ENCODE measurements at regions not wholly inside any gene's neighbourhood (a gene's known extent, or its start where the extent isn't known, plus 50 kb on each side); places are given as distances from the start of the nearest gene placed in this dataset.

GRCh38 chr6:152863618-152864326, 113.2 kb downstream of the VIP start:
- Mint-ChIP-seq H3K36me3 (ENCODE audit: low read depth) (peaks cover 2% of the 10 kb centered on the region), H3K4me1 (peaks cover 6% of the 10 kb centered on the region), H3K27me3 (peaks cover 40% of the 10 kb centered on the region), H3K27ac (no peak overlapping the region), H3K4me3 (no peak overlapping the region)
- no peaks in the 10 kb centered on the region for H3K9me3 ChIP-seq (ENCODE audit: control insufficient read depth, low read length, poor library complexity, severe bottlenecking)
- DNase-seq (peak; percentile 16 to 45 (median 32)), ATAC-seq (peak; percentile 77)

GRCh38 chr6:152874267-152874666, 108.6 kb downstream of the FBXO5 start:
- Mint-ChIP-seq H3K36me3 (ENCODE audit: low read depth) (peaks cover 3% of the 10 kb centered on the region), H3K4me3 (no peak overlapping the region), H3K4me1 (peaks cover 3% of the 10 kb centered on the region), H3K27me3 (peaks cover 23% of the 10 kb centered on the region), H3K27ac (no peak overlapping the region)
- ATAC-seq = no peak
- no peaks in the 10 kb centered on the region for H3K9me3 ChIP-seq (ENCODE audit: control insufficient read depth, low read length, poor library complexity, severe bottlenecking)
- DNase-seq = no peak

GRCh38 chr6:152874846-152875568, 107.8 kb downstream of the FBXO5 start:
- no peaks in the 10 kb centered on the region for H3K9me3 ChIP-seq (ENCODE audit: control insufficient read depth, low read length, poor library complexity, severe bottlenecking)
- ATAC-seq = no peak
- peaks cover 3% of the 10 kb centered on the region for H3K4me1 Mint-ChIP-seq
- no peak overlapping the region for H3K27ac Mint-ChIP-seq
- DNase-seq = no peak
- H3K4me3 Mint-ChIP-seq = no peak overlapping the region
- peaks cover 3% of the 10 kb centered on the region for H3K36me3 Mint-ChIP-seq (ENCODE audit: low read depth)
- H3K27me3 Mint-ChIP-seq = peaks cover 23% of the 10 kb centered on the region

- Mint-ChIP-seq H3K27ac (no peak overlapping the region), H3K36me3 (ENCODE audit: low read depth) (no peaks in the 10 kb centered on the region), H3K4me3 (no peak overlapping the region), H3K27me3 (peaks cover 4% of the 10 kb centered on the region), H3K4me1 (no peaks in the 10 kb centered on the region)
- H3K9me3 ChIP-seq (ENCODE audit: control insufficient read depth, low read length, poor library complexity, severe bottlenecking) = no peaks in the 10 kb centered on the region
- ATAC-seq = no peak
- DNase-seq = no peak
Measured at GRCh38 chr6:152879681-152880080, 103.2 kb downstream of the FBXO5 start.

GRCh38 chr6:152893187-152893586, 89.7 kb downstream of the FBXO5 start:
- DNase-seq (no peak), ATAC-seq (no peak)
- H3K27me3 Mint-ChIP-seq = peaks cover 42% of the 10 kb centered on the region
- peaks cover 4% of the 10 kb centered on the region for H3K4me1 Mint-ChIP-seq
- H3K27ac Mint-ChIP-seq = no peak overlapping the region
- no peaks in the 10 kb centered on the region for H3K9me3 ChIP-seq (ENCODE audit: control insufficient read depth, low read length, poor library complexity, severe bottlenecking)
- H3K4me3 Mint-ChIP-seq = no peak overlapping the region
- no peaks in the 10 kb centered on the region for H3K36me3 Mint-ChIP-seq (ENCODE audit: low read depth)

GRCh38 chr6:152896923-152897322, 85.9 kb downstream of the FBXO5 start:
- no peak for DNase-seq
- H3K27me3 Mint-ChIP-seq = peaks cover 34% of the 10 kb centered on the region
- no peak overlapping the region for H3K27ac Mint-ChIP-seq
- H3K4me3 Mint-ChIP-seq = no peak overlapping the region
- H3K4me1 Mint-ChIP-seq = peaks cover 4% of the 10 kb centered on the region
- H3K9me3 ChIP-seq (ENCODE audit: control insufficient read depth, low read length, poor library complexity, severe bottlenecking) = no peaks in the 10 kb centered on the region
- ATAC-seq = no peak
- no peaks in the 10 kb centered on the region for H3K36me3 Mint-ChIP-seq (ENCODE audit: low read depth)

- Mint-ChIP-seq H3K27me3 (peaks cover 34% of the 10 kb centered on the region), H3K4me3 (no peak overlapping the region), H3K27ac (no peak overlapping the region), H3K36me3 (ENCODE audit: low read depth) (no peaks in the 10 kb centered on the region), H3K4me1 (peaks cover 4% of the 10 kb centered on the region)
- no peaks in the 10 kb centered on the region for H3K9me3 ChIP-seq (ENCODE audit: control insufficient read depth, low read length, poor library complexity, severe bottlenecking)
- peak; percentile 86 for ATAC-seq
- DNase-seq = peak; percentile 24 to 58 (median 32)
Measured at GRCh38 chr6:152897807-152898399, 84.9 kb downstream of the FBXO5 start.

GRCh38 chr6:152904678-152905077, 78.2 kb downstream of the FBXO5 start:
- H3K9me3 ChIP-seq (ENCODE audit: control insufficient read depth, low read length, poor library complexity, severe bottlenecking) = no peaks in the 10 kb centered on the region
- H3K27me3 Mint-ChIP-seq = peaks cover 27% of the 10 kb centered on the region
- no peak for DNase-seq
- no peaks in the 10 kb centered on the region for H3K36me3 Mint-ChIP-seq (ENCODE audit: low read depth)
- H3K27ac Mint-ChIP-seq = no peak overlapping the region
- no peak overlapping the region for H3K4me3 Mint-ChIP-seq
- ATAC-seq = no peak
- H3K4me1 Mint-ChIP-seq = no peaks in the 10 kb centered on the region

- H3K27ac Mint-ChIP-seq = no peak overlapping the region
- no peaks in the 10 kb centered on the region for H3K9me3 ChIP-seq (ENCODE audit: control insufficient read depth, low read length, poor library complexity, severe bottlenecking)
- H3K27me3 Mint-ChIP-seq = peaks cover 23% of the 10 kb centered on the region
- DNase-seq (no peak), ATAC-seq (no peak)
- H3K4me3 Mint-ChIP-seq = no peak overlapping the region
- H3K36me3 Mint-ChIP-seq (ENCODE audit: low read depth) = no peaks in the 10 kb centered on the region
- H3K4me1 Mint-ChIP-seq = no peaks in the 10 kb centered on the region
Measured at GRCh38 chr6:152905551-152906299, 77.1 kb downstream of the FBXO5 start.

GRCh38 chr6:152909241-152909640, 73.6 kb downstream of the FBXO5 start:
- Mint-ChIP-seq H3K27ac (no peak overlapping the region), H3K36me3 (ENCODE audit: low read depth) (no peaks in the 10 kb centered on the region), H3K4me3 (no peak overlapping the region), H3K4me1 (no peaks in the 10 kb centered on the region), H3K27me3 (peaks cover 25% of the 10 kb centered on the region)
- H3K9me3 ChIP-seq (ENCODE audit: control insufficient read depth, low read length, poor library complexity, severe bottlenecking) = peaks cover 3% of the 10 kb centered on the region
- no peak for DNase-seq
- no peak for ATAC-seq

- H3K27ac Mint-ChIP-seq = no peak overlapping the region
- peaks cover 3% of the 10 kb centered on the region for H3K9me3 ChIP-seq (ENCODE audit: control insufficient read depth, low read length, poor library complexity, severe bottlenecking)
- no peak overlapping the region for H3K4me3 Mint-ChIP-seq
- peaks cover 51% of the 10 kb centered on the region for H3K27me3 Mint-ChIP-seq
- H3K4me1 Mint-ChIP-seq = peaks cover 2% of the 10 kb centered on the region
- no peak for DNase-seq
- peaks cover 2% of the 10 kb centered on the region for H3K36me3 Mint-ChIP-seq (ENCODE audit: low read depth)
- ATAC-seq = no peak
Measured at GRCh38 chr6:152916035-152916434, 66.8 kb downstream of the FBXO5 start.

- Mint-ChIP-seq H3K27me3 (peaks cover 41% of the 10 kb centered on the region), H3K4me3 (no peak overlapping the region), H3K4me1 (peaks cover 2% of the 10 kb centered on the region), H3K36me3 (ENCODE audit: low read depth) (peaks cover 2% of the 10 kb centered on the region), H3K27ac (no peak overlapping the region)
- no peak for DNase-seq
- H3K9me3 ChIP-seq (ENCODE audit: control insufficient read depth, low read length, poor library complexity, severe bottlenecking) = no peaks in the 10 kb centered on the region
- no peak for ATAC-seq
Measured at GRCh38 chr6:152918991-152919390, 63.9 kb downstream of the FBXO5 start.

- Mint-ChIP-seq H3K4me1 (peaks cover 2% of the 10 kb centered on the region), H3K27ac (no peak overlapping the region), H3K4me3 (no peak overlapping the region), H3K36me3 (ENCODE audit: low read depth) (peaks cover 2% of the 10 kb centered on the region), H3K27me3 (peaks cover 32% of the 10 kb centered on the region)
- ATAC-seq (no peak), DNase-seq (no peak)
- H3K9me3 ChIP-seq (ENCODE audit: control insufficient read depth, low read length, poor library complexity, severe bottlenecking) = no peaks in the 10 kb centered on the region
Measured at GRCh38 chr6:152920016-152920415, 62.8 kb downstream of the FBXO5 start.
